Neural cell (in vitro differentiated cells): ENCODE measurements at regions not wholly inside any gene's neighbourhood (a gene's known extent, or its start where the extent isn't known, plus 50 kb on each side); places are given as distances from the start of the nearest gene placed in this dataset.

ENCODE experiments used
- CTCF ChIP-seq: fragments of 450-650 bp; IDR thresholded peaks from 2 replicates; pipeline ENCODE4 v1.5.1; 2014; ENCODE audit warnings: antibody characterized with exemption, mild to moderate bottlenecking, moderate library complexity; ENCODE audit not compliant: poor library complexity, severe bottlenecking
- EP300 ChIP-seq: fragments of 450-650 bp; conservative IDR thresholded peaks from 2 replicates; pipeline ENCODE4 v1.6.1; 2014; ENCODE audit warnings: antibody characterized with exemption, mild to moderate bottlenecking, moderate library complexity; ENCODE audit not compliant: poor library complexity, severe bottlenecking
- EZH2 ChIP-seq: fragments of 200-600, 300-800 bp; shearing (Covaris generic), sonication (generic); IDR thresholded peaks from 2 replicates; pipeline ENCODE4 v1.6.1; 2014; ENCODE audit warnings: antibody characterized with exemption, low read length, borderline replicate concordance, mild to moderate bottlenecking; ENCODE audit not compliant: insufficient read depth, poor library complexity, severe bottlenecking
- MXI1 ChIP-seq: fragments of 450-650 bp; conservative IDR thresholded peaks from 2 replicates; pipeline ENCODE4 v1.6.1; 2014; ENCODE audit warnings: antibody characterized with exemption, mild to moderate bottlenecking; ENCODE audit not compliant: poor library complexity, severe bottlenecking
- POLR2AphosphoS5 ChIP-seq: IDR thresholded peaks from 2 replicates; pipeline ENCODE4 v1.6.1; 2012
- RAD21 ChIP-seq: fragments of 450-650 bp; conservative IDR thresholded peaks from 2 replicates; pipeline ENCODE4 v1.6.1; 2014; ENCODE audit warnings: antibody characterized with exemption, mild to moderate bottlenecking, moderate library complexity
- TAF1 ChIP-seq: IDR thresholded peaks from 2 replicates; pipeline ENCODE4 v1.6.1; 2012; ENCODE audit warnings: low read depth

DNA sequence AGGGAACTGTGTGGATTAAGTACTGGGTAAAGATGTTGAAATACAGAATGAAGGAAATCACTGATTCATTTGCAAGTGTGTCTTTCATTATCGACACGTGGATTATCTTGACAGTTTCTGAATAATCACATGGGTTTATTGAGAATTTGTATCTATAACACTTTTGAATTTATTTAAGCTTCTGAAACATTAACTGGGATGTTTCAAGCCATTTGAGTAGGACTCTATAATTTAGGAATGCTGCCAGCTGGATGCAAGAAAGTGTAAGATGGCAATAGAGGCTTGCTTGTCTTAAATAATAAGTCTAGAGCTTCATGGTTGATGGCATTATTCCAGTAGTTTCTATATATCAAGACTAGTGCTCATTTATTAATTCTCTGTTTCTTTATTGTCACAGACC is 1100.7 kb upstream of the GHITM start:
- TF ChIP-seq EP300 (no peak), CTCF (no peak), POLR2AphosphoS5 (no peak), MXI1 (no peak), EZH2 (no peak), RAD21 (no peak), TAF1 (no peak)
